ENCODE measurements at regions not wholly inside any gene's neighbourhood (a gene's known extent, or its start where the extent isn't known, plus 50 kb on each side); places are given as distances from the start of the nearest gene placed in this dataset.

DNA sequence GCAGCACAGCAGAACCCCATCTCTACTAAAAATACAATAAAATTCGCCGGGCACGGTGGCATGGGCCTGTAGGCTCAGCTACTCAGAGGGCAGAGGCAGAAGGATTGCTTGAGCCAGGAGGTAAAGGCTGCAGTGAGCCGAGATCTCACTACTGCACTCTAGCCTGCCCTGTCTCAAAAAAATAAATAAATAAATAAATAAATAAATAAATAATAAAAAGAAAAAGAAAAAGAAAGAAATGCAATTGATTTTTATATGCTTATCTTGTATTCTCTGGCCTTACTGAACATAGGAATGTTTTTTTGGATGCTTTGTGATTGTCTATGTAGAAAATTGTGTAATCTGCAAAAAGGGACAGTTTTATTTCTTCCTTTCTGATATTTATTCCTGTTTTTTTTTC is 132.5 kb downstream of the BARX2 start:
- H3K9me2 ChIP-seq (ENCODE audit: insufficient read depth) = no peaks in the 10 kb centered on the region
- H4K20me1 ChIP-seq (ENCODE audit: insufficient read depth) = no peaks in the 10 kb centered on the region
- no peak overlapping the region for H3K4me3 ChIP-seq (replicated peaks in 1 of 2; ENCODE audit: low read depth in 1 of 2, low read length in 2 of 2)
- no peaks in the 10 kb centered on the region for H3K4me1 ChIP-seq (ENCODE audit: control insufficient read depth in 1 of 2, insufficient read depth in 2 of 2, low read length in 2 of 2)
- no peaks in the 10 kb centered on the region for H3K9me3 ChIP-seq (ENCODE audit: control insufficient read depth in 1 of 2, insufficient read depth in 1 of 2, low read depth in 1 of 2, low read length in 2 of 2)
- TF ChIP-seq RAD21 (IDR thresholded peaks at IDR 0.05; ENCODE audit: low read depth) = no peak
- no peak for TF ChIP-seq YY1 (IDR thresholded peaks at IDR 0.05; ENCODE audit: extremely low read depth, insufficient replicate concordance, low read depth, low read length)
- TF ChIP-seq SIN3A (IDR thresholded peaks at IDR 0.05; ENCODE audit: low read depth) = no peak
- no peak for ATAC-seq
- DNase-seq (ENCODE audit: low read depth, low spot score) = no peak
- no peak overlapping the region for H3K27ac ChIP-seq (ENCODE audit: low read depth, low read length)
- H3K9ac ChIP-seq (ENCODE audit: low read length) = no peak overlapping the region
- POLR2A ChIA-PET = no interaction called here
- no peaks in the 10 kb centered on the region; the same call in 1 of the 2 replicates for H3K27me3 ChIP-seq (ENCODE audit: insufficient read depth, low read length)
- no peak overlapping the region for H3K4me2 ChIP-seq (ENCODE audit: low read length)
- no peak overlapping the region for H2AFZ ChIP-seq (ENCODE audit: low read depth, low read length, poor library complexity, severe bottlenecking)
- CTCF ChIA-PET = no interaction called here
- H3K79me2 ChIP-seq (ENCODE audit: insufficient read depth, low read length) = no peaks in the 10 kb centered on the region
- H3K36me3 ChIP-seq (ENCODE audit: control insufficient read depth in 1 of 2, insufficient read depth in 2 of 2, low read length in 2 of 2) = no peaks in the 10 kb centered on the region
- RAD21 ChIA-PET (ENCODE audit: low non-redundant PET in 1 of 2, low total read pairs in 2 of 2, uncharacterized antibody in 2 of 2, unreplicated experiment in 2 of 2) = no interaction called here
- intact Hi-C loops (cut with micrococcal nuclease) = no loop called here
- no TSS peak for BruUV-seq (replicated peaks)

DNA sequence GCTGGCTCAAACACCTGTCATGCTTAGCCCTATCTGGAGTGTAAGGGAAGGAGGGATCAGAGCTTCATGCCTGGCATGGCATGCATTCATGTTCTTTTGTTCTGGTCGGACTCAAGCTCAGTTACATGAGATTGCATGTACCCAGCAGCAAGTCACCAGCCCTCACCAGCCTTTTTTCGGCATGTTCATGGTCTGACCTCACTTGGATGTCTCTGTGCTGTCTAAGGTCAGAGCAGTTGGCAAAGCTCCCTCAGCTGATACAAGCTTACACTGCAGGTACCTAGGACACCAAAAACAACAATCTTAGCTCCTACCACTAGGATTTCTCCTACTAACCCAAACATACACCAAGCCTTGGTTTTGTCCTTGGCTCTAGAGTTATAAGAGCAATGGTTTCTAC is 152.6 kb downstream of the BARX2 start:
- Histone ChIP-seq H3K27ac (ENCODE audit: low read depth, low read length) (no peak overlapping the region), H3K79me2 (ENCODE audit: insufficient read depth, low read length) (no peaks in the 10 kb centered on the region), H3K9me3 (ENCODE audit: control insufficient read depth in 1 of 2, insufficient read depth in 1 of 2, low read depth in 1 of 2, low read length in 2 of 2) (no peaks in the 10 kb centered on the region), H3K27me3 (ENCODE audit: insufficient read depth, low read length) (no peaks in the 10 kb centered on the region), H4K20me1 (ENCODE audit: insufficient read depth) (no peaks in the 10 kb centered on the region), H2AFZ (ENCODE audit: low read depth, low read length, poor library complexity, severe bottlenecking) (no peak overlapping the region), H3K4me3 (replicated peaks in 1 of 2; ENCODE audit: low read depth in 1 of 2, low read length in 2 of 2) (no peak overlapping the region), H3K4me1 (ENCODE audit: control insufficient read depth in 1 of 2, insufficient read depth in 2 of 2, low read length in 2 of 2) (no peaks in the 10 kb centered on the region), H3K9me2 (ENCODE audit: insufficient read depth) (no peaks in the 10 kb centered on the region), H3K36me3 (ENCODE audit: control insufficient read depth in 1 of 2, insufficient read depth in 2 of 2, low read length in 2 of 2) (no peaks in the 10 kb centered on the region), H3K4me2 (ENCODE audit: low read length) (no peak overlapping the region), H3K9ac (ENCODE audit: low read length) (no peak overlapping the region)
- intact Hi-C loops (cut with micrococcal nuclease) = no loop called here
- no peak for DNase-seq (ENCODE audit: low read depth, low spot score)
- RAD21 ChIA-PET (ENCODE audit: low non-redundant PET in 1 of 2, low total read pairs in 2 of 2, uncharacterized antibody in 2 of 2, unreplicated experiment in 2 of 2) = no interaction called here
- POLR2A ChIA-PET = no interaction called here
- no peak for ATAC-seq
- no TSS peak for BruUV-seq (replicated peaks)
- TF ChIP-seq CBX3 (IDR thresholded peaks at IDR 0.05; ENCODE audit: low read depth) (no peak), CEBPB (IDR thresholded peaks at IDR 0.05; ENCODE audit: low read depth) (no peak), FOSL1 (IDR thresholded peaks at IDR 0.05; ENCODE audit: low read depth) (no peak), MAX (IDR thresholded peaks at IDR 0.05) (no peak), JUND (IDR thresholded peaks at IDR 0.05) (no peak), EZH2 (IDR thresholded peaks at IDR 0.05) (no peak), ZNF274 (IDR thresholded peaks at IDR 0.05; ENCODE audit: low read depth, low read length) (no peak), EZH2phosphoT487 (IDR thresholded peaks at IDR 0.05; ENCODE audit: borderline replicate concordance) (no peak), EGR1 (IDR thresholded peaks at IDR 0.05; ENCODE audit: low read depth) (no peak), ELF1 (IDR thresholded peaks at IDR 0.05; ENCODE audit: borderline replicate concordance, low read depth) (no peak), YY1 (IDR thresholded peaks at IDR 0.05; ENCODE audit: extremely low read depth, insufficient replicate concordance, low read depth, low read length) (no peak), RAD21 (IDR thresholded peaks at IDR 0.05; ENCODE audit: low read depth) (no peak)
- TF ChIP-seq, protein P1, sequence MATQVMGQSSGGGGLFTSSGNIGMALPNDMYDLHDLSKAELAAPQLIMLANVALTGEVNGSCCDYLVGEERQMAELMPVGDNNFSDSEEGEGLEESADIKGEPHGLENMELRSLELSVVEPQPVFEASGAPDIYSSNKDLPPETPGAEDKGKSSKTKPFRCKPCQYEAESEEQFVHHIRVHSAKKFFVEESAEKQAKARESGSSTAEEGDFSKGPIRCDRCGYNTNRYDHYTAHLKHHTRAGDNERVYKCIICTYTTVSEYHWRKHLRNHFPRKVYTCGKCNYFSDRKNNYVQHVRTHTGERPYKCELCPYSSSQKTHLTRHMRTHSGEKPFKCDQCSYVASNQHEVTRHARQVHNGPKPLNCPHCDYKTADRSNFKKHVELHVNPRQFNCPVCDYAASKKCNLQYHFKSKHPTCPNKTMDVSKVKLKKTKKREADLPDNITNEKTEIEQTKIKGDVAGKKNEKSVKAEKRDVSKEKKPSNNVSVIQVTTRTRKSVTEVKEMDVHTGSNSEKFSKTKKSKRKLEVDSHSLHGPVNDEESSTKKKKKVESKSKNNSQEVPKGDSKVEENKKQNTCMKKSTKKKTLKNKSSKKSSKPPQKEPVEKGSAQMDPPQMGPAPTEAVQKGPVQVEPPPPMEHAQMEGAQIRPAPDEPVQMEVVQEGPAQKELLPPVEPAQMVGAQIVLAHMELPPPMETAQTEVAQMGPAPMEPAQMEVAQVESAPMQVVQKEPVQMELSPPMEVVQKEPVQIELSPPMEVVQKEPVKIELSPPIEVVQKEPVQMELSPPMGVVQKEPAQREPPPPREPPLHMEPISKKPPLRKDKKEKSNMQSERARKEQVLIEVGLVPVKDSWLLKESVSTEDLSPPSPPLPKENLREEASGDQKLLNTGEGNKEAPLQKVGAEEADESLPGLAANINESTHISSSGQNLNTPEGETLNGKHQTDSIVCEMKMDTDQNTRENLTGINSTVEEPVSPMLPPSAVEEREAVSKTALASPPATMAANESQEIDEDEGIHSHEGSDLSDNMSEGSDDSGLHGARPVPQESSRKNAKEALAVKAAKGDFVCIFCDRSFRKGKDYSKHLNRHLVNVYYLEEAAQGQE (IDR thresholded peaks at IDR 0.05; ENCODE audit: low read depth) = no peak
- CTCF ChIA-PET = no interaction called here

Measured in HCT116 (cell line).